Spleen (tissue), 11 donors: ENCODE measurements at regions not wholly inside any gene's neighbourhood (a gene's known extent, or its start where the extent isn't known, plus 50 kb on each side); places are given as distances from the start of the nearest gene placed in this dataset.

Experiments
- DNase-seq: peaks from one replicate; pipeline ENCODE4 v3.0.0-alpha.2; 2020
- H3K27ac ChIP-seq, 8 donors: fragments of 200-600 bp; sonication (generic) in 7 of 8; 1 replicate in 4 of 8; 2 replicates in 4 of 8; pipeline versions ENCODE4 v1.5.0 to v1.8.0; 2016 to 2021; ENCODE audit warnings: inconsistent platforms in 4 of 8, mild to moderate bottlenecking in 4 of 8, moderate library complexity in 1 of 8
- H3K27me3 ChIP-seq, 7 donors: fragments of 200-600 bp; sonication (generic) in 6 of 7; replicated peaks in 1 of 7; 1 replicate in 4 of 7; 2 replicates in 3 of 7; pipeline versions ENCODE4 v1.5.0 to v1.8.0; 2016 to 2021; ENCODE audit warnings: inconsistent platforms in 3 of 7, mild to moderate bottlenecking in 1 of 7
- H3K36me3 ChIP-seq, 6 donors: fragments of 200-600 bp; sonication (generic) in 5 of 6; 1 replicate in 4 of 6; 2 replicates in 2 of 6; pipeline versions ENCODE4 v1.5.0 to v1.8.0; 2016 to 2021; ENCODE audit warnings: inconsistent platforms in 2 of 6
- H3K4me1 ChIP-seq, 6 donors: fragments of 200-600 bp; sonication (generic) in 5 of 6; 1 replicate in 3 of 6; 2 replicates in 3 of 6; pipeline versions ENCODE4 v1.5.0 to v1.8.0; 2016 to 2021; ENCODE audit warnings: inconsistent platforms in 3 of 6
- H3K4me3 ChIP-seq, 8 donors: fragments of 200-600 bp; sonication (generic) in 7 of 8; 1 replicate in 4 of 8; 2 replicates in 4 of 8; pipeline versions ENCODE4 v1.5.0 to v1.8.0; 2016 to 2021; ENCODE audit warnings: inconsistent platforms in 4 of 8, mild to moderate bottlenecking in 4 of 8, moderate library complexity in 2 of 8
- H3K9me3 ChIP-seq, 8 donors: fragments of 200-600 bp; sonication (generic) in 7 of 8; 1 replicate in 4 of 8; 2 replicates in 4 of 8; pipeline versions ENCODE4 v1.5.0 to v1.8.0; 2016 to 2021; ENCODE audit warnings: inconsistent platforms in 4 of 8
- CTCF ChIP-seq, 11 experiments: fragments of 200-600 bp in 7 of 11; fragments of 450-650 bp in 4 of 11; sonication (generic) in 4 of 11; IDR thresholded peaks in 8 of 11; conservative IDR thresholded peaks in 3 of 11; 1 replicate in 7 of 11; 2 replicates in 4 of 11; pipeline versions ENCODE4 v1.4.0 to v1.8.0; 2016 to 2021; ENCODE audit warnings: antibody characterized with exemption in 11 of 11, inconsistent platforms in 4 of 11, mild to moderate bottlenecking in 1 of 11
- POLR2A ChIP-seq, 3 donors: fragments of 450-650 bp; IDR thresholded peaks; one replicate each; pipeline ENCODE4 v1.5.1; 2017; ENCODE audit warnings: antibody characterized with exemption in 3 of 3, mild to moderate bottlenecking in 1 of 3
- POLR2AphosphoS5 ChIP-seq, 3 donors: sonication (generic); formaldehyde crosslinking; IDR thresholded peaks; one replicate each; pipeline ENCODE4 v1.5.1; 2017; ENCODE audit warnings: antibody characterized with exemption in 3 of 3
- WGBS, 5 donors: extraction: QIAGEN DNeasy Blood & Tissue Kit in 3 of 5; methylation state at CpG; one replicate each; pipeline versions ENCODE4 v1.1.5 to v1.1.7; 2013 to 2018; 5-methylcytosine and 5-hydroxymethylcytosine counted together
- intact Hi-C: fragments of 100-400 bp; cut with DNase I; formaldehyde crosslinking; loops from one replicate; pipeline ENCODE4 v1.15.0; 2023; ENCODE audit warnings: low total_unique reads
- donor health status: healthy with polysubstance abuse.
- donor health status: DM: no; HTN: no; CAD: no; lungs with moderate emphysema.
- donor health status: DM: no; HTN: no; CAD: no.
- donor health status: Bipolar disorder and iron deficiency.
- donor health status: healthy.
- donor health status: DM: no; HTN: no; CAD: no.
- donor health status: DM: yes; HTN: yes; CAD: no.

- no peak for TF ChIP-seq POLR2A (IDR thresholded peaks at IDR 0.05)
- no peak for TF ChIP-seq CTCF (IDR thresholded peaks at IDR 0.05 in 8 of 11, conservative IDR thresholded peaks at IDR 0.05 in 3 of 11)
- no peak for TF ChIP-seq POLR2AphosphoS5 (IDR thresholded peaks at IDR 0.05)
- Histone ChIP-seq H3K27me3 (no peaks in the 10 kb centered on the region), H3K4me3 (no peak overlapping the region), H3K27ac (no peak overlapping the region), H3K4me1 (no peaks in the 10 kb centered on the region), H3K36me3 (no peaks in the 10 kb centered on the region), H3K9me3 (no peaks in the 10 kb centered on the region)
- WGBS, 5 donors: 87 to 93% (median 92%) methylated on average over 1 of the region's 1 CpG
- intact Hi-C loops: no loop called here
- no peak for DNase-seq
Measured at GRCh38 chr5:96115147-96115807, 153.6 kb upstream of the ELL2 start.

- WGBS, 5 donors: 90 to 96% (median 95%) methylated on average over 2 of the region's 2 CpGs
- DNase-seq: no peak
- H3K9me3 ChIP-seq: no peaks in the 10 kb centered on the region
- no peaks in the 10 kb centered on the region for H3K27me3 ChIP-seq
- H3K4me3 ChIP-seq: no peak overlapping the region
- TF ChIP-seq CTCF (IDR thresholded peaks at IDR 0.05 in 8 of 11, conservative IDR thresholded peaks at IDR 0.05 in 3 of 11) (no peak), POLR2A (IDR thresholded peaks at IDR 0.05) (no peak), POLR2AphosphoS5 (IDR thresholded peaks at IDR 0.05) (no peak)
- H3K4me1 ChIP-seq: no peaks in the 10 kb centered on the region
- no peaks in the 10 kb centered on the region for H3K36me3 ChIP-seq
- intact Hi-C loops: no loop called here
- no peak overlapping the region for H3K27ac ChIP-seq
Measured at GRCh38 chr5:96114736-96115135, 153.1 kb upstream of the ELL2 start.

- H3K27ac ChIP-seq: no peak overlapping the region
- no peaks in the 10 kb centered on the region for H3K4me1 ChIP-seq
- intact Hi-C loops: no loop called here
- WGBS, 5 donors: 78 to 89% (median 86%) methylated on average over 2 of the region's 2 CpGs
- no peak for DNase-seq
- H3K27me3 ChIP-seq: no peaks in the 10 kb centered on the region
- H3K36me3 ChIP-seq: no peaks in the 10 kb centered on the region
- TF ChIP-seq POLR2A (IDR thresholded peaks at IDR 0.05): no peak
- TF ChIP-seq CTCF (IDR thresholded peaks at IDR 0.05 in 8 of 11, conservative IDR thresholded peaks at IDR 0.05 in 3 of 11): no peak
- no peak for TF ChIP-seq POLR2AphosphoS5 (IDR thresholded peaks at IDR 0.05)
- no peaks in the 10 kb centered on the region for H3K9me3 ChIP-seq
- no peak overlapping the region for H3K4me3 ChIP-seq
Measured at GRCh38 chr5:96113170-96113939, 151.7 kb upstream of the ELL2 start.

- no peak overlapping the region for H3K27ac ChIP-seq
- no peaks in the 10 kb centered on the region for H3K4me1 ChIP-seq
- TF ChIP-seq POLR2AphosphoS5 (IDR thresholded peaks at IDR 0.05) (no peak), POLR2A (IDR thresholded peaks at IDR 0.05) (no peak), CTCF (IDR thresholded peaks at IDR 0.05 in 8 of 11, conservative IDR thresholded peaks at IDR 0.05 in 3 of 11) (no peak)
- H3K9me3 ChIP-seq: no peaks in the 10 kb centered on the region
- no peaks in the 10 kb centered on the region for H3K36me3 ChIP-seq
- no peak overlapping the region for H3K4me3 ChIP-seq
- 91 to 98% (median 96%) methylated on average over 2 of the region's 2 CpGs for WGBS, 5 donors
- no peaks in the 10 kb centered on the region for H3K27me3 ChIP-seq
- DNase-seq: no peak
- intact Hi-C loops: no loop called here
Measured at GRCh38 chr5:96112703-96113102, 151.1 kb upstream of the ELL2 start.
